Mammary epithelial cell (primary cell): ENCODE measurements at regions not wholly inside any gene's neighbourhood (a gene's known extent, or its start where the extent isn't known, plus 50 kb on each side); places are given as distances from the start of the nearest gene placed in this dataset.

Source experiments
- EZH2 ChIP-seq: IDR thresholded peaks from 2 replicates; pipeline ENCODE4 v1.6.1; 2012; ENCODE audit warnings: low read length, inconsistent platforms, borderline replicate concordance
- TF ChIP-seq, protein P1 (sequence below), 2 donors: IDR thresholded peaks in 1 of 2; conservative IDR thresholded peaks in 1 of 2; 2 replicates each; pipeline ENCODE4 v1.5.1; 2011 to 2012; ENCODE audit warnings: inconsistent platforms in 2 of 2, low read length in 2 of 2, mild to moderate bottlenecking in 2 of 2, control low read depth in 1 of 2, low read depth in 1 of 2; ENCODE audit not compliant: insufficient read depth in 1 of 2; ENCODE audit errors: extremely low read depth in 1 of 2

DNA sequence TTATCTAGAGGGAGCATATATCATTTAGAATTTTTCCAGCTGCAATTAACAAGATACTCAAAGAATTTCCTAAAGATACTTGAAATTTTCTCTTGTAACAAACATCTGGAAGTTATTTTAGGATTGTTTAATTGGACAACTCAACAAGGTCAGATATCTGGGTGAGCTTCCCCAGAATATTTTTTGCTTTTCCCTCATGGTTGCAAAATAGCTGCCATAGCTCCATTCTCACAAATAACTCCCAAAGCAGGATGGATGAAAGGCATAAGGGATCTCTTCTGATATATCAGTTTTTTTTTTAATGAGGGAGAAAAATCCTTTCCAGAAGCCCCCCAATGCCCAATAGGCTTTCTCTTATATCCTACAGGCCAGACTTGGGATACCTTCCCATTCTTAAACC is 56.6 kb upstream of the SLC25A26 start:
- TF ChIP-seq EZH2: no peak
- TF ChIP-seq, protein P1, sequence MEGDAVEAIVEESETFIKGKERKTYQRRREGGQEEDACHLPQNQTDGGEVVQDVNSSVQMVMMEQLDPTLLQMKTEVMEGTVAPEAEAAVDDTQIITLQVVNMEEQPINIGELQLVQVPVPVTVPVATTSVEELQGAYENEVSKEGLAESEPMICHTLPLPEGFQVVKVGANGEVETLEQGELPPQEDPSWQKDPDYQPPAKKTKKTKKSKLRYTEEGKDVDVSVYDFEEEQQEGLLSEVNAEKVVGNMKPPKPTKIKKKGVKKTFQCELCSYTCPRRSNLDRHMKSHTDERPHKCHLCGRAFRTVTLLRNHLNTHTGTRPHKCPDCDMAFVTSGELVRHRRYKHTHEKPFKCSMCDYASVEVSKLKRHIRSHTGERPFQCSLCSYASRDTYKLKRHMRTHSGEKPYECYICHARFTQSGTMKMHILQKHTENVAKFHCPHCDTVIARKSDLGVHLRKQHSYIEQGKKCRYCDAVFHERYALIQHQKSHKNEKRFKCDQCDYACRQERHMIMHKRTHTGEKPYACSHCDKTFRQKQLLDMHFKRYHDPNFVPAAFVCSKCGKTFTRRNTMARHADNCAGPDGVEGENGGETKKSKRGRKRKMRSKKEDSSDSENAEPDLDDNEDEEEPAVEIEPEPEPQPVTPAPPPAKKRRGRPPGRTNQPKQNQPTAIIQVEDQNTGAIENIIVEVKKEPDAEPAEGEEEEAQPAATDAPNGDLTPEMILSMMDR (conservative IDR thresholded peaks at IDR 0.05 in 1 of 2, IDR thresholded peaks at IDR 0.05 in 1 of 2; ENCODE audit: extremely low read depth in 1 of 2, insufficient read depth in 1 of 2, low read depth in 1 of 2, low read length in 2 of 2): no peak
